ENCODE measurements at regions not wholly inside any gene's neighbourhood (a gene's known extent, or its start where the extent isn't known, plus 50 kb on each side); places are given as distances from the start of the nearest gene placed in this dataset.

GRCh38 chr2:123080331-123080730 lies 944.8 kb upstream of the CNTNAP5 start:
- H3K27me3 ChIP-seq (ENCODE audit: control insufficient read depth in 3 of 3, insufficient read depth in 3 of 3, low read length in 2 of 3), result no peaks in the 10 kb centered on the region
- no peak overlapping the region for H3K27ac ChIP-seq (ENCODE audit: low read depth in 1 of 2, low read length in 1 of 2)
- WGBS, 2 donors, result 63 to 65% methylated on average over 3 of the region's 3 CpGs
- H3K9me3 ChIP-seq (ENCODE audit: control insufficient read depth in 4 of 4, insufficient read depth in 3 of 4, low read length in 3 of 4), result peaks cover 0 to 4% (median 0%) of the 10 kb centered on the region in 4 donors
- H3K4me1 ChIP-seq (ENCODE audit: control insufficient read depth in 5 of 5, insufficient read depth in 5 of 5, low read length in 5 of 5), result no peaks in the 10 kb centered on the region
- no peak overlapping the region for H3K4me3 ChIP-seq
- TF ChIP-seq CTCF (IDR thresholded peaks at IDR 0.05; ENCODE audit: control extremely low read depth, extremely low read depth), result no peak
- DNase-seq (no peak), ATAC-seq (ENCODE audit: insufficient read depth, low FRiP score) (no peak)
- no peak overlapping the region for H3K9ac ChIP-seq (ENCODE audit: insufficient read depth in 1 of 2, low read length in 2 of 2)
- H3K36me3 ChIP-seq (ENCODE audit: control insufficient read depth in 4 of 4, insufficient read depth in 4 of 4, low read length in 4 of 4), result no peaks in the 10 kb centered on the region

- Histone ChIP-seq H3K9ac (ENCODE audit: insufficient read depth in 1 of 2, low read length in 2 of 2) (no peak overlapping the region), H3K27ac (ENCODE audit: low read depth in 1 of 2, low read length in 1 of 2) (no peak overlapping the region), H3K4me3 (no peak overlapping the region), H3K4me1 (ENCODE audit: control insufficient read depth in 5 of 5, insufficient read depth in 5 of 5, low read length in 5 of 5) (no peaks in the 10 kb centered on the region), H3K36me3 (ENCODE audit: control insufficient read depth in 4 of 4, insufficient read depth in 4 of 4, low read length in 4 of 4) (no peaks in the 10 kb centered on the region), H3K9me3 (ENCODE audit: control insufficient read depth in 4 of 4, insufficient read depth in 3 of 4, low read length in 3 of 4) (no peaks in the 10 kb centered on the region), H3K27me3 (ENCODE audit: control insufficient read depth in 3 of 3, insufficient read depth in 3 of 3, low read length in 2 of 3) (no peaks in the 10 kb centered on the region)
- TF ChIP-seq CTCF (IDR thresholded peaks at IDR 0.05; ENCODE audit: control extremely low read depth, extremely low read depth), result no peak
- no peak for ATAC-seq (ENCODE audit: insufficient read depth, low FRiP score)
- no peak for DNase-seq
- 52 to 71% methylated on average over 1 of the region's 1 CpG for WGBS, 2 donors
These were observed 939.6 kb upstream of the CNTNAP5 start for GRCh38 chr2:123085484-123085883.

- H3K4me3 ChIP-seq, result no peak overlapping the region
- WGBS, 2 donors, result 45 to 46% methylated on average over 6 of the region's 6 CpGs
- H3K9ac ChIP-seq (ENCODE audit: insufficient read depth in 1 of 2, low read length in 2 of 2), result no peak overlapping the region
- no peaks in the 10 kb centered on the region for H3K9me3 ChIP-seq (ENCODE audit: control insufficient read depth in 4 of 4, insufficient read depth in 3 of 4, low read length in 3 of 4)
- no peak for DNase-seq
- H3K27ac ChIP-seq (ENCODE audit: low read depth in 1 of 2, low read length in 1 of 2), result no peak overlapping the region
- H3K4me1 ChIP-seq (ENCODE audit: control insufficient read depth in 5 of 5, insufficient read depth in 5 of 5, low read length in 5 of 5), result no peaks in the 10 kb centered on the region
- no peaks in the 10 kb centered on the region for H3K27me3 ChIP-seq (ENCODE audit: control insufficient read depth in 3 of 3, insufficient read depth in 3 of 3, low read length in 2 of 3)
- ATAC-seq (ENCODE audit: insufficient read depth, low FRiP score), result no peak
- no peaks in the 10 kb centered on the region for H3K36me3 ChIP-seq (ENCODE audit: control insufficient read depth in 4 of 4, insufficient read depth in 4 of 4, low read length in 4 of 4)
- TF ChIP-seq CTCF (IDR thresholded peaks at IDR 0.05; ENCODE audit: control extremely low read depth, extremely low read depth), result no peak
These were observed 938.3 kb upstream of the CNTNAP5 start for GRCh38 chr2:123086613-123087385.

GRCh38 chr2:123091471-123091870 lies 933.6 kb upstream of the CNTNAP5 start:
- no peaks in the 10 kb centered on the region for H3K27me3 ChIP-seq (ENCODE audit: control insufficient read depth in 3 of 3, insufficient read depth in 3 of 3, low read length in 2 of 3)
- H3K36me3 ChIP-seq (ENCODE audit: control insufficient read depth in 4 of 4, insufficient read depth in 4 of 4, low read length in 4 of 4), result no peaks in the 10 kb centered on the region
- H3K9ac ChIP-seq (ENCODE audit: insufficient read depth in 1 of 2, low read length in 2 of 2), result no peak overlapping the region
- 95 to 99% methylated on average over 2 of the region's 2 CpGs for WGBS, 2 donors
- no peak for DNase-seq
- no peak for ATAC-seq (ENCODE audit: insufficient read depth, low FRiP score)
- no peak overlapping the region for H3K4me3 ChIP-seq
- H3K4me1 ChIP-seq (ENCODE audit: control insufficient read depth in 5 of 5, insufficient read depth in 5 of 5, low read length in 5 of 5), result no peaks in the 10 kb centered on the region
- no peak for TF ChIP-seq CTCF (IDR thresholded peaks at IDR 0.05; ENCODE audit: control extremely low read depth, extremely low read depth)
- no peak overlapping the region for H3K27ac ChIP-seq (ENCODE audit: low read depth in 1 of 2, low read length in 1 of 2)
- no peaks in the 10 kb centered on the region for H3K9me3 ChIP-seq (ENCODE audit: control insufficient read depth in 4 of 4, insufficient read depth in 3 of 4, low read length in 3 of 4)
